ENCODE measurements at regions not wholly inside any gene's neighbourhood (a gene's known extent, or its start where the extent isn't known, plus 50 kb on each side); places are given as distances from the start of the nearest gene placed in this dataset.
"Not testable (repeated sequence)": the region's sequence is repeated elsewhere in the genome, so short reads cannot be mapped to it uniquely, and the experiment has no call there.

DNA sequence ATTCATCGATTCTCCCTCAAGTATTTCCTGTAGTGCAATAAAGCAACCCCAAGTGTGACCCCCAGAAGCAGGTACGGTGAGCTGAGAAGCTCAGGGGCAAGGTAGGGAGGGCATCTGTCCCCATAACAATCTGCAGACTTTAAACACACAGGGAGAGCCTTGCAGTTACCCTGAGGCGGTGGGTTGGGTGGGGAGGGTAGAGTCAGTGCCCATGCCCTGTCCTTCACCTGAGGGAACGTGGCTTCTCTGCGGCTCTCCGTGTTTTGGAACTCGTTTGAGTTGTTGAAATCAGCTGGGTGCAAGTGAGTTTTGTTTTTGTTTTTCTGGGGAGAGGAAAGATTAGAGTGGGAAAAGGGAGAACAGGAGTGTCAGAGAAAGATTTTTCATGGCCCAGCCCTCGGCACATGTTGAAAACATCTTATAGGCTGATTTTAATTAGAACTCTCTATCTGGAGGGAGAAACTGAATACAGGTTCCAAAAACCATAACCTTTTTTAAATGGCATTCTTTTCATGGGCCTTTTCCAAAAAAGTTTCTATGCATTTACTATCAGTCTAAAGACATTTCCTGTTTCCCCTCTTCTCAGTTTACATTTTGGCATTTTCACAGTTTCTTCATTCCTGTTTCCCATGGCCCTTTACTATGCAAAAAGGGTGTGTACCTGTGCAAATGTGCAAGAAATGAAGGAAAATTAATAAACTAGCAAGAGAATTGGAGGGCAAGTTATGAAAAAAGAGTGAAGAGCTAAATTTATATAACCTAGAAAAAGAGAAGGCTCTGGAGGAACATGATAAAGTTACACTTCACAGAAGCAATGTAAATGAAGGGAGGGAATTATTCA, 266.5 kb upstream of the VLDLR start:
- no peak for DNase-seq (ENCODE audit: low read depth)

DNA sequence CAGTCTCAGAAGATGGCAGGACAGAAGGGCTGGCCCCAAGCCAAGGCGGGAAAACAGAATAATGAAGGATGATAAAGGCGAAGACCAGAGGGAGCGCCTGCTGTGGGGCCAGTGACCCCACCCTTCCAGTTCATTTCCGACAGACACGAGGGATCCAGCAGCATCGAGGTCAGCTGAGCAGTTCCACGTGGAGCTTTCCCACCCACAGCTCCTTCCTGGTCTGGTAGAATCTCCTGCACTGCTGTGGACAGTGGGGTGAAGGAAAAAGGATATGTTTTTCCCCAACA, 265.9 kb upstream of the VLDLR start:
- DNase-seq (ENCODE audit: low read depth): no peak

DNA sequence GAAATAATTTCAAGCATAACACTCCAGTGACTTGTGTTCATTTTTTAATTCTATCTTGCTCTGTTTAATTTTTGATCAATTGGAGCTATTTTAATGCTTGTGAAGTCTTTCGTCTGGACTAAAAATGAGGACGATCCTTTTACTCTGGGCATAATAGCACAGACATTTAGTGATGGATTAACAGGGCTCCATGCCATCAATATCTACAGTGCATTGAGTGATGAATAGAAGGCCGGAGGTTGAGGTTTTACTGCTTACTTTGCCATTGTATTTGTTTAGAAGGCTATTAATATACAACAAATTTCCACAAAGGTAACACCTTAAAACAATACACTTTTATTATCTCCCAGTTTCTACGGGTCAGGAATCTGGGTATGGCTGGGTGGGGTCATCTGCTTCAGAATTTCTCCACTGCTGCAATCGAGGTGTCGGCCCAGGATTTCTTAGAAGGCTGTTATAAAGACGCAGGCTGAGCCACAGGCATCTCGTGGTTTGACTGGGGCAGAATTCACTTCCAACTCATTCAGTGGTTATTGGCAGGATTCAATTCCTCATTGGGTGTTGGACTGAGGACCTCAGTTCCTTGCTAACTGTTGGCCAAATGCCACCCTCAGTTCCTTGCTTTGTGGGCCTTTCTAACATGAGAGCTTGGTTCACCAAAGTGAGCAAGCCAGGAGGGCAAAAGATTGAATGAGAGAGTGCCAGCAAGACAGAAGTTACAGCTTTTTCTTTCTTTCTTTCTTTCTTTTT, 265.4 kb upstream of the VLDLR start:
- DNase-seq (ENCODE audit: low read depth): no peak

DNA sequence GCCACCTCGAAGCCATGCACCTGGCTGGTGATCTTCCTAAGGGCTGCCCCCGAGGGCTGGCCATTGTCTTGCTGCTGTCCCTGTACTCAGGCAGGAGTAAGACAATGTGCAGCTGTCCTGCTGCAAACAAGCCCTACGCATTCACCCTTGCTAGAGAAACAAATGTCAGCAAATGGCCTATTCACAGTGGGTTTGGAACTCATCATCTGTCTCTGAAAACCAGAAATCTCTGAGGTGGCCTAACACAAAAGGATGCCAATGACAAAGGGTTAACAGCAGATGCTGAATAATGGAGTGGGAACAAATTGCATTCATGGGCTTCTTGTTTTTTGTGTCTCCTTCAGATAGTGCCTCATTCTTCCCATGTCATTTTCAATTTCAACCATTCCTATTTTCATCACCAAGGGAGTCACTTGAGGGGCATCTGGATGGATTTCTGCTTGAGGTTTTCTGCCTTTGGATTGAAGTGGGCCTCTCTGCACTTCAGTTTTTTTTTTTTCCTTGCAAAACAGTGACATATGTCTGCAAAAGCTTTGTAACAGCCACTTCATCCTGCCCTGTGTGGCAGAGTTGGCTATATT, 261.6 kb upstream of the VLDLR start:
- DNase-seq (ENCODE audit: low read depth): no peak

DNA sequence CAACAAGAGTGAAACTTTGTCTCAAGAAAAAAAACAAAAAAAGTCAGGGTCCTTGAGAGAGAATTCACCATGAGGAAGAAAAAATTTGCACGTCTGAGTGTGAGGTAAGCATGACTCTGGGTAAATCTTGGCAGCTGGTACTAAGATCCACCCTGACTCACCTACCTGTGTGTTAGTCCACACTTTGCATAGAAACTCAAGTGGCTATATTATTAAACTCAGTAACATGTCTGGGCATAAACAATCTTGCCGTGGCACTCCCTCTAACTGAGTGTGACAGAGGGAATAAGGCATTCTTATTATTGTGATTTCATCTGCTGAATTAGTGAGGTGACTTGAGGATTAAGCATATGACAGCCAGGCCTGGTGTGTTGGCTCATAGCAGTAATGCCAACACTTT, 259.4 kb upstream of the VLDLR start:
- DNase-seq (ENCODE audit: low read depth): no peak

DNA sequence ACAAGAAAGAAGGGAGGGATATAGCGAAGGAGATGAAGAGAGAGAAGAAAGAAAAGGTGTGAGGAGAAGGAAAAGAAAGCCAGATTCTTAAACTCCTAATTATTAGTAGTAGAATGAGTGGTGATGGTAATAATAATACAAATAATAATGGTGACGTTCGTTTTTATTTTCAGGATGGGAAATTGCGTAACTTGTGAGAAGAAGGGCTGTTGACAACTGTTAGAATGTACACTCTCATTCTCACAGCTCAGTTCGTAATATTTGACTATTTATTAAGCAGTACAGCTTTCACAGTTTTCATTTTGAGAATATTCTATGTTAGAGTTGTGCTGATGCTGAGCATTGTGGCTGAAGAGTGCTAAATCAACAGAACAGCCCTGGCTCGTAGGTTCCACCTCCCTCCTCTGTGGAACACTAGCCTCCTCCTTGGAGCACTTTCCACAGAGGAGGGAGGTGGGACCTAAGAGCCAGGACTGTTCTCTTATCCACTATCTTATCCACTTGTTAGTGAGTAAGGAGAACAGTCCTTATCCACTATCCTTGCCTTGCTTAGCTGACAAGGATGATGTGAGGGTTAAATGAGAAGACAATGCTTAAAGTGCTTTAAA, 258.3 kb upstream of the VLDLR start:
- no peak for DNase-seq (ENCODE audit: low read depth)

DNA sequence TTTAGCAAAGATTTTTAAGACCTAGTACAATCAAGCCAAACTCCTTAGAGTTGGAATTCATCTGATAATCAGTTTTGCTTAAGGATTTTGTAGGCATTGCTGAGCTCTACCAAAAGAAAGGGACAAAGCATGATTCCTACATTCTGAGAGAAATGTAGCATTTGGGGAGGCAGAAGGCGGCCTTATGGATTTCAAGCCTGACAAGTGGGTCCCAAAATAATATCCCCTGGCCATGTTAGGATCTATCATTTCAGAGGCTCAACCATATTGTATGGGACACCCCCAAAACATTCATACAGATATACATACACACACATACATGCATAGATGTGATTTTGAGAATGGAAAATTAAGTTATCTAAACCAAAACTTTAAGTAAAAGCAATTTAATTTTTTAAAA, 257.8 kb upstream of the VLDLR start:
- DNase-seq (ENCODE audit: low read depth): no peak

DNA sequence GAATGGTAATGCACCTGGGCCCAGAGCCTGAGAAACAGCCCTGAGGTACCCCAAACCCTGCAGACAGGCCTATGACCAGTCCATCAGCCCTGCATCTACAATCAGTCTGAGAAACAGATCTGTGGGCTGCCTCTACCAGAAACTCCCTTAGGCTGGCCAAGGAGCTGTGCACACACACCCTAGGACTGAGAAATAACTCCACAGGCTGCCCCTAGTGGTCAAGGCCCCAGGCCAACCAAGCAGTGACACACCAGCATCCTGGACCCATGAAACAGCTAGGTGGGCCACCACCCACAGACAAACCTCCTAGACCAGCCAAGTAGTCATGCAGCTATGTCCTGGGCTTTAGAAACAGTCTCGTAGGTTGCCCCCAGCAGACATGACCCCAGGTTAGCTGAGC, 253.6 kb upstream of the VLDLR start:
- no peak for DNase-seq (ENCODE audit: low read depth)

DNA sequence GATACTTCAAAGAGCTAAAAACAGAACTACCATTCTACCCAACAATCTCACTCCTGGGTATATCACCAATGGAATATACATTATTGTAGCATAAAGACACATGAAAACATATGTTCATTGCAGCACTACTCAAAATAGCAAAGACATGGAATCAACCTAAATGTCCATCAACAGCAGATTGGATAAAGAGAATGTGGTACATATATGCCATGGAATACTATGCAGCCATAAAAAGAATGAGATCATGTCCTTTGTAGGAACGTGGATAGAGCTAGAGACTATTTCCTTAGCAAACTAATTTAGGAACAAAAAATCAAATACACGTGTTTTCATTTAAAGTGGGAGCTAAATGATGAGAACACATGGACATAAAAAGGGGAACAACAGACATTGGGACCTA, 247.9 kb upstream of the VLDLR start:
- no peak for DNase-seq (ENCODE audit: low read depth)

DNA sequence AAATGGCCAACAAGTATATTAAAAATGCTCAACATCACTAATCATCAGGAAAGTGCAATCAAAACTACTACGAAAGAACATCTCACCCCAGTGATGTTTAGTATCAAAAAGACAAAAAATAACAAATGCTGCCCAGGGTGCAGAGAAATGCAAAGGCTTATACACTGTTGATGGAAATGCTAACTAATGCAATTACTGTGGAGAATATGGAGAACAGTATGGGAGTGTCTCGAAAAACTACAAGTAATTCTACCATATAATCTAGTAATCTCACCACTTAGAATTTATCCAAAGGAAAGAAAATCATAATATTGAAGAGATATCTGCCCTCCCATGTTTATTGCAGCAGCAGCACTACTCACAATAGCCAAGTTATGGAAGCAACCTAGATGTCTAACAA, 246.5 kb upstream of the VLDLR start:
- no peak for DNase-seq (ENCODE audit: low read depth)

DNA sequence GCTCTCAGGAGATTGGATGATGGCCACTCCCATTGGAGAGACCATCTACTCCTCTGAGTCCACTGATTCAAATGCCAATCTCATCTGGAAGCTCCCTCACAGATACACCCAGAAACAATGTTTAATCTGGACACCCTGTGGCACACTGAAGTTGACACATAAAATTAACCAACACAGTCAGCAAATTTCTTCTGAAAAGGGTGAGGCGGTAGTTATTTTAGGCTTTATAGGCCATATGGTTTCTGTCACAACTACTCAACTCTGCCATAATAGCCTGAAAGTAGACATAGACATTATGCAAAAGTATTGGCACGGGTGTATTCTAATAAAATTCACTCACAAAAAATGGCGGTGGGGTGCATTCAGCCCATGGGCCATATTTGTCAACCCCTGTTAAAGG, 244.5 kb upstream of the VLDLR start:
- no peak for DNase-seq (ENCODE audit: low read depth)

DNA sequence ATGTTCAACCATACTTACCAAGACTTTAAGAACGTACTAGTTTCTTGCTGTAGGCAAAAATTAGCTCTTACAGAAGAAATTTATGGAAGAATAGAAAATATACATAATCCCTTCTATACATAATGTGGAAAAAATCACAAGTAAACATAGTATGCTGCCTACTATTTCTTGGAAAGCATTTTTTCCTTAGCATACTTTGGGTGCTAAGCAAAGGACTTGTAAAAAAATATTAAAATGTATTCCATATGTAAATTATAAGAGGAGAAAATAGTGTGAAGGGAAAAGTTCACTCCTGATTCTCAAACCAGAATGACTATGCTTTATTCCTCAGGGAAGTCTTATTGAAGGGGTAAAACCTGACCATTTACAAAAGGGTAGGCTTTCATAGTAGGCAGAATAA, 243.8 kb upstream of the VLDLR start:
- DNase-seq (ENCODE audit: low read depth): no peak

DNA sequence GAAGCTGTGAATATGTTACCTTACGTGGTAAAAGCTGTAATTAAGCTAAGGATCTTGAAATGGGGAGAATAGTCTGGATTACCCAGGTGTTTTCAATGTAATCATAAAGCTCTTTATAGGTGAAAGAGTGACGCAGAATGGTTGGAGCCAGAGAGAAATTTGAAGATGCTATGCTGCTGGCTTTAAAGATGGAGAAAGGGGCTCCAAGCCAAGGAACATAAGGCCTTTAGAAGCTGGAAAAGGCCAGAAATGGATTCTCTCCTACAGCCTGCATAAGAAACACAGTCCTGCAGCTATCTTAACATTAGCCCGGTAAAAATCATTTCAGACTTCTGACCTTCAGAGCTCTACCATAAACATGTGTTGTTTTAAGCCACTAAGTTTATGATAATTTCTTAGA, 243.3 kb upstream of the VLDLR start:
- DNase-seq (ENCODE audit: low read depth): no peak

DNA sequence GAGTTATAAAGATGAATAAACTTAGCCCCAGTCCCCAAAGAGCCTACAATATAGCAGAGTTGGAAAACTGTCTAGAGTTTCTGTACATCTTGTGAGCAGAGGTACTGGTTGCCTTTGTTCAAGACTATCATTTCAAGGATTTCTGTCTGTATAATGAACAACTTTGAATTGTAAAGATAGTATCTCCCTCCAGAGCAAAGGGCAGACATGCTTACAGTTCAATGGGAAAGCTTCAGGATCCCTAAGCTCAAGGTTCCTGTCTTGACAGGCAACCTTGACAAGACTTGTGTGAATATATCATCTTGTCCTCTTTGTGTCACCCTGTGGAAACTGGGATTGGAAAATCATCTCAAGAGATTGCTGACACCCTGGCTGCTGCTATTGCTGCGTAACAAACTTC, 242.8 kb upstream of the VLDLR start:
- DNase-seq (ENCODE audit: low read depth): no peak

DNA sequence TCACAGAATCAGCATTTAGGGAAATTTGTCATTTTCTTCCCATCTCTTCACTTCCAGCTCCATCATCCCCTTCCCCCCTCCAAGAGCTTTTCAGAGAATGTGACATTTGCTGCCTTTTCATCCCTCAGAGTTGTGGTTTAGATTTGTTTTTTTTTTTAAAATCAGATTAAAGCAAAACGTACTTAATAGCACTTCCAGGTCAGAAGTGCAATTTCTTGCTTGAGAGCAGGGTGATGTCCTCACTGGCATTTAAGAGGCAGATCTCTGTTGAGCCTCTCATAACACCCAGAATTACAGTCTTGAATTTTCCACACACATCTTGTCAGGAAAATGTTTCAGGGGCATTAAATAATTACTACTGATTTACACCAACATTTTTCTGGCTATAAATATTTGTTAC, 236.8 kb upstream of the VLDLR start:
- DNase-seq (ENCODE audit: low read depth): no peak

DNA sequence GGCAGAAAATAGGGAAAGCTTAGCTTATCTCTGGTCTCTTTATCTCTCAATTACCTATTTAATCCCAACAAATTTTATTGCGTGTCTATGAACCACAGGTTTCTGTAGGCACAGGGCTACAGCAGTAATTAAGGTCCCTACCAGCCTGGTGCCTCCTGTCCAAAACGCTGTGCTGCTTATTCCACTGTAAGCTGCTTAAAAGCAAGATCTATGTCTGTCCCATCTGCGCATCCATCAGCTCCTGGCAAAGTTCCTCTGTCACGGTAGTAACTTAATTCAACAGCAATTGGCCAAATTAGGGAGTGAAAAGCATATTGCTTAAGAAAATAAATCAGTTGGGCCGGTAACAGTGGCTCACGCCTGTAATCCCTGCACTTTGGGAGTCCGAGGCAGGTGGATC, 235.8 kb upstream of the VLDLR start:
- DNase-seq (ENCODE audit: low read depth): no peak

DNA sequence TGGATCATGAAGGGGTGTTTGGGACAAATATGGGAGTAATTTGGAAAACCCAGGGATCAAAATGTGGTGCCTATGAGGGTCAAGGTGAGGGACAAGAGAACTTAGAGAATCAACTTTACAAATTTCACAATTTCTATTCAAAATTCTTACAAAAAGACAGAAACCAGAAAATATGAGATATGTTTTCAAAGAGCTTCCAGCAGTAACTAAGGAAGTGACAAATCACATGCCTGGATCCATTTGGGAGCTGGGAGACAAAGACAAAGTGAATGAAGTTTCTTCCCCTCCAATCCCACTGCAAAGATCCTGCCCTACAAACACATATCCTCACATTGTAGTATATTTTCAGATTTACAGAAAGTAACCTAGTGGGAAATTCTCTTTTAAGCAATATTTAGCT, 235.0 kb upstream of the VLDLR start:
- DNase-seq (ENCODE audit: low read depth): no peak

DNA sequence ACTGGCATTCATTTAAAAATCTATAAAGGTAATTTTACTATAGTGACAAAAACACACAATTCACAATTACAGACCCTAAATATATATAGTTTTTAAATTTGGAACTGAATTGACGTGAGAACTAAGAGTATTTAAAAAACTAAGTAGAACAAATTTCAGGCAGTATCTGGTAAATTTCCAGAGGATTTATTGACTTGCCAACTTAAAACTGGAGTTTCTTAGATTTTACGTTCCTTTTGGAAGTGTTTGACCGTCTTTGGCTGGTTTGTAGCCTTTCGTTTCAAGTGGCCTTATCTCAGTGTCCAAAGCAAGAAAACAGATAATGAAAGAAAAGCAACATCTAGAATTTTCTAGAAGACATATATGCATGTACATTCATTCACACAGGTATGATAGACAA, 234.4 kb upstream of the VLDLR start:
- no peak for DNase-seq (ENCODE audit: low read depth)

DNA sequence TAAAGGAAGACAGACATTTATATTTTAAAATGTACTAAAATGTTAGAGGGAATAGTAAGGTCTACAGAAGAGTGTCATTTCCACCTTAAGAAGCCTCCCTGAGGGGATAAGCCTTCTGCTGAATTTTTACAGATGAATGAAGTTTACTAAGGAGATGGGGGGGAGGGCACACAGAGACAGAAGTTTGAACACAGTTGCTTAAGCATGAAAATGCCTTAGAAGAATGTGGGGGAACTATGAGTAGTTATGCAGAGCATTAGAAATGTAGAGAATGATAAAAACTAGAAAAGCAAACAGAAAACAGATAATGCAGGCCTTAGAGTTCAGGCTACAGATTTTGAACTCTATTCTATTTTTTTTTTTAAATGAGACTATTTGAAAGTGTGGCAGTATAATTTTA, 232.2 kb upstream of the VLDLR start:
- no peak for DNase-seq (ENCODE audit: low read depth)

DNA sequence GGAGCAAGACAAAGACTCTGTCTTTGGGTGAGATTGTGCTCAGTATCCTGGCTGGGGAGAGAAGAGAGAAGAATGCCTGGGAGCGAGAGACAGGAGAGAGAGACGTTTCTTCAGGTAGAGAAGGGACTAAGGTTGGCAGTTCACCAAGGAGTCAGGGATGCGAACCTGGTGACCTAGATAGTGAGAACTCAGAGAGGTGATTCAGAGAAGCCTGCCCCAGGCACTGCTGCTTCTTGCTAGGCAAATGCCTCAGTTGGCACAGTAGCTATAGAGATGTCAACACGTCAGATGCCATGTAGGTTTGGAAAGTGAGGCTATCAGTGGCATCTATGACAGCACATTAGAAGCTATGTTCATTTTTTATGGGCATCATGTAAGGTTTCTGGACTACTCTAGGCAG, 231.6 kb upstream of the VLDLR start:
- DNase-seq (ENCODE audit: low read depth): no peak

DNA sequence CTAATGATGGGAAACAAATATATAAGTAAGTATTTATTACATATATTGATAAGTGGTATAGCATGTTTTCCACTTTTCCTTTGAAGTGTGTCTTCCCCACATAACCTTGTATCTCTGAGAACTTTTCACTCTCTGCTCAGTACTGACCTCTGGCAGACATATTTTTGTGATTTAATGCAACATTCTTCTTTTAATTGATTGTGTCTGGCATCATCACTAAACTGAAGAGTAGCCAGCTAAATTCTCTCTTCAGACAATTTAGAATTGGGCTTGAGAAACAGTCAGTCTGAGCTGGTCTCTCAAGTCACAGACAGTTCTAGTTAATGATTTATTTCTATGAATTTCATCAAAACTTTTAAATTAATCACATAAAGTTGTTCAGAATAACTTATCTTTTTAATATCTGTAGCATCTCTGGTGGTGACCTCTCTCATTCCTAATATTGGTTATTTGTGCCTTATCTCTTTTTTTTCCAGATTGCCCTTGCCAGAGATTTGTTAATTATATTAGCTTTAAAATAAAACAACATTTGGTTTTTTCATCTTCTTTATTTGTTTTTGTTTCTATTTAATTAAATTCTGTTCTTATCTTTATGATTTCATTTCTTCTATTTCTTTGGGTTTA, 230.0 kb upstream of the VLDLR start:
- not testable (repeated sequence) for DNase-seq (ENCODE audit: low read depth)

DNA sequence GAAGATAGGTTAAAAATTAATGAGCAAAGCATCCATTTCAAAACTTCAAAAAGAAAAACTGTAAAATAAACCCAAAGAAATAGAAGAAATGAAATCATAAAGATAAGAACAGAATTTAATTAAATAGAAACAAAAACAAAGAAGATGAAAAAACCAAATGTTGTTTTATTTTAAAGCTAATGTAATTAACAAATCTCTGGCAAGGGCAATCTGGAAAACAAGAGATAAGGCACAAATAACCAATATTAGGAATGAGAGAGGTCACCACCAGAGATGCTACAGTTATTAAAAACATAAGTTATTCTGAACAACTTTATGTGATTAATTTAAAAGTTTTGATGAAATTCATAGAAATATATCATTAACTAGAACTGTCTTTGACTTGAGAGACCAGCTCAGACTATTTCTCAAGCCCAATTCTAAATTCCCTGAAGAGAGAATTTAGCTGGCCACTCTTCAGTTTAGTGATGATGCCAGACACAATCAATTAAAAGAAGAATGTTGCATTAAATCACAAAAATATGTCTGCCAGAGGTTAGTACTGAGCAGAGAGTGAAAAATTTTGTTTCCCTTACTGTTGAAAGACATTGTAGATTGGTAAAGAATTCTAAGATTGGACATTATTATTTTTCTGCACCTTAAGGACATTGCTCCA, 227.4 kb upstream of the VLDLR start:
- not testable (repeated sequence) for DNase-seq (ENCODE audit: low read depth)

All from GM04504 (cell line).